ENCODE measurements at regions not wholly inside any gene's neighbourhood (a gene's known extent, or its start where the extent isn't known, plus 50 kb on each side); places are given as distances from the start of the nearest gene placed in this dataset.

DNA sequence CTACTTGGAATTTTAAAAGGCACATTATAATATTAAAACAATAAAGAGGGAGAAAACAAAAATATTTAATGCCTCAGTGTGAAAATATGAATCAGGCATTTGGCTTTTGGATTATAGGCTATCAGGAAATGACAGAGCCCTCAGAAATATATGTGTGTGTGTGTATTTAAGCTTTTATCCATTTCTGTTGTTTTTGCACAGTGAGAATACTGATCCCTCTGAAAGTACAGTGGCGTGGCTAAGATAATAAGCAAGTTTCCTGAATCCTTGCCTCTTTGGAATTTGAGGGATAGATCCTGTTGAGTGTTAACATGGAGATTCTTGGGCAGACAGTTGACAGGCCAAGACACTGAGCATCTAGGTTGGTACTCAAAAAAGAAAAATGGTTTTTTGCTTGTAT is 234.8 kb upstream of the ZBTB20 start:
- Histone ChIP-seq H3K27me3 (ENCODE audit: control insufficient read depth, insufficient read depth, low read length) (no peaks in the 10 kb centered on the region), H3K4me3 (ENCODE audit: low read depth, low read length) (no peak overlapping the region), H3K36me3 (ENCODE audit: control insufficient read depth, insufficient read depth, low read length) (no peaks in the 10 kb centered on the region)
- DNase-seq (ENCODE audit: low read depth) (no peak), FAIRE-seq (no peak)
- TF ChIP-seq, protein P1, sequence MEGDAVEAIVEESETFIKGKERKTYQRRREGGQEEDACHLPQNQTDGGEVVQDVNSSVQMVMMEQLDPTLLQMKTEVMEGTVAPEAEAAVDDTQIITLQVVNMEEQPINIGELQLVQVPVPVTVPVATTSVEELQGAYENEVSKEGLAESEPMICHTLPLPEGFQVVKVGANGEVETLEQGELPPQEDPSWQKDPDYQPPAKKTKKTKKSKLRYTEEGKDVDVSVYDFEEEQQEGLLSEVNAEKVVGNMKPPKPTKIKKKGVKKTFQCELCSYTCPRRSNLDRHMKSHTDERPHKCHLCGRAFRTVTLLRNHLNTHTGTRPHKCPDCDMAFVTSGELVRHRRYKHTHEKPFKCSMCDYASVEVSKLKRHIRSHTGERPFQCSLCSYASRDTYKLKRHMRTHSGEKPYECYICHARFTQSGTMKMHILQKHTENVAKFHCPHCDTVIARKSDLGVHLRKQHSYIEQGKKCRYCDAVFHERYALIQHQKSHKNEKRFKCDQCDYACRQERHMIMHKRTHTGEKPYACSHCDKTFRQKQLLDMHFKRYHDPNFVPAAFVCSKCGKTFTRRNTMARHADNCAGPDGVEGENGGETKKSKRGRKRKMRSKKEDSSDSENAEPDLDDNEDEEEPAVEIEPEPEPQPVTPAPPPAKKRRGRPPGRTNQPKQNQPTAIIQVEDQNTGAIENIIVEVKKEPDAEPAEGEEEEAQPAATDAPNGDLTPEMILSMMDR (IDR thresholded peaks at IDR 0.05; ENCODE audit: insufficient read depth, low read length, severe bottlenecking) = no peak

DNA sequence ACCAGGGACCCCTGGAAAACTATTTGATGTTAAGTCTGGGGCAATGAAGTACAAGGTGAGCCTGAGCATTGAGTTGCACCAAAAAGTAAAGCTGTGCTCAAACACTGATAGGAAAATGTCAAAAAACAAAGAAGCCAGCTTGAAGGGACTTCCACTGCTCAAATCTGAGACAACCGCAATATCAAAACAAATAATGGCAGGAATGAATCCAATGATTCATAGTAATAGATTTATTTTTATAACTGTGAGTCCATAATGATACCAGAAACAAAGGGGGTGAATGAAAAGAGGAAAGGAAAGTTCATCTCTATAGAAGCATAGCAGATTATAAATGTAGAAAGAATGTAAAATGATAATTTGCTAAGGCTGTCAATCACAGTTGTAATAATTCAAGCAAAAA is 237.3 kb upstream of the ZBTB20 start:
- DNase-seq (ENCODE audit: low read depth) (no peak), FAIRE-seq (no peak)
- TF ChIP-seq, protein P1 (IDR thresholded peaks at IDR 0.05; ENCODE audit: insufficient read depth, low read length, severe bottlenecking) = no peak
- Histone ChIP-seq H3K36me3 (ENCODE audit: control insufficient read depth, insufficient read depth, low read length) (no peaks in the 10 kb centered on the region), H3K27me3 (ENCODE audit: control insufficient read depth, insufficient read depth, low read length) (no peaks in the 10 kb centered on the region), H3K4me3 (ENCODE audit: low read depth, low read length) (no peak overlapping the region)

DNA sequence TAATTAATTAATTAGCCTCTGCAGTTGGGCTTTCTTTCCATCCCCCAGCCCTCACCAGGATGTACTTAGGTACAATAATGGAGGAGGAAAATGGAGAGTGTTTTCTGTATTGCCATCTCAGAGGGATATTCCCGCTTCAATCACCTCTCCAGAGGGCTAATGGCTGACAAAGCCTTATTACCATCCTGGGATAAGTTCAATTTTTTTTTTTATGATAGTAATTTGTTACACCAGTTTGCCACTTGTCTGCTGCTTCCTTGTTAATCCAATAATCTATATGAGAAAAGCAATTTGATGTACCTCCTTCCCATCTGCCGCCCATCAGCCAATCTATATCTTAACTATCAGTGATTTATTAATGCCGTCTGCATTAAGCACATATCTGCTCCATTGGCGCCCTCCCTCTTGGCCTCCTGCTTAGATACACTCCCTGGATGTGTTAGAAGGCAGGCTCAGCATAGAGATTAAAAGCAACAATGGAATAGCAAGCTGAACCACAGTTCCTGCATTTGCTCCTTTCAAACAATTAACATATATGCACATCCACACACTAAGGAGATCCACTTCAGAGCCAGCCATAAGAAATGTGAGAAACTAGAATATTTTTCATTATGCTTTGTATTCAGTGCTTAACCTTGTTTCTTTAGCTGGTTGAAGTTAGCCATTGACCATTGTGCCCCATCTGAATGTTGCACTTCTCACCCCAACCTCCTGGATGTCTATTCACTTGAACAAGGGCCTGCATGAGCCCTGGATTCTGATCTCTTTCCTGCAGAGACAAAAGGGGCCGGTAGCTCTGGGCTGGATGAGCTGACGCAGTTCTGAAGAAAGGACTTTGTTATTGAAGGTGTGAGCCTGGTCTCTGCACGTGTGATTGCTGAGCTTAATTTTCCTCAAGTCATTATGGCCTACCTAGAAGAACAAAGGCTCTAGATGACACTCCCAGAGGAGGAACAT is 237.3 kb upstream of the GAP43 start:
- FAIRE-seq (no peak), DNase-seq (ENCODE audit: low read depth) (no peak)
- Histone ChIP-seq H3K36me3 (ENCODE audit: control insufficient read depth, insufficient read depth, low read length) (no peaks in the 10 kb centered on the region), H3K27me3 (ENCODE audit: control insufficient read depth, insufficient read depth, low read length) (no peaks in the 10 kb centered on the region), H3K4me3 (ENCODE audit: low read depth, low read length) (no peak overlapping the region)
- TF ChIP-seq, protein P1 (IDR thresholded peaks at IDR 0.05; ENCODE audit: insufficient read depth, low read length, severe bottlenecking) = no peak

DNA sequence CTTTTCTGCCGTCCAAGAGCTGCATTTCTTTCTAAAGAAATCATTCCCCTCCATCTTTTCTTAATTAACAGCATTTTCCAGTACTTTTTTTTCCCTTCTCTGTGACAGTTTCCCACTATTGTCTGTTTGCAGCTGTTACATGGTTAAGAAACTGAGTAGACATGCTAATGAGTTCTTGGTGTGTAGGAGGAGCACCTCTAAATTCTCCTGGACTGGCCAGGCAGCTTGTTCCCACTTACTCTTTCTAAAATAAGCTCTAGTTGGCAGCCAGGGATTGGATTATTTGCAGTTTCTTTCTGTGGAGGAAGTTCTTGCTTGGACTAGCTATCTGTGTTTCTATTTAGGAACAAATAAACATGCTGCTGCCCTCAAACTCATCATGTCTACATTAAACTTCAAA is 235.1 kb upstream of the GAP43 start:
- TF ChIP-seq, protein P1 (IDR thresholded peaks at IDR 0.05; ENCODE audit: insufficient read depth, low read length, severe bottlenecking) = no peak
- Histone ChIP-seq H3K4me3 (ENCODE audit: low read depth, low read length) (no peak overlapping the region), H3K36me3 (ENCODE audit: control insufficient read depth, insufficient read depth, low read length) (no peaks in the 10 kb centered on the region), H3K27me3 (ENCODE audit: control insufficient read depth, insufficient read depth, low read length) (no peaks in the 10 kb centered on the region)
- no peak for DNase-seq (ENCODE audit: low read depth)
- no peak for FAIRE-seq

DNA sequence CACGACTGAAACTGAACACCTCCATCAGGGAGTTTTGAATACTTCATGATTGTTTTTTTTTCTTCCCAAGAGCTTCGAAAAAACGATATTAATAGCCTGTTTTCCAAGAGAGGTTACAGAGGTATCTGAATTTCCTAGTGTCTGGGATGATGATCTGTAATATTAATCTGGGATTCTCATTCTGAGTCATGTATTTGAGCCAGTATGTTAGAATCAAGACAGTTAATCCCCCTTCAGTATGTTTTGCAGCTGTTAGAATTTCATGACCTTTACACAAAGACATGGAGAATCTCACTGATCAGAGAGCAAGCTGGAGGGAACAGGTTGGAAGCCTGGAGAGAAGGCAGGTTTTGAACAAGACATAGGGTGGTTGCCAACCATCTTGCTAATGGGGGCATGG is 234.5 kb upstream of the GAP43 start:
- Histone ChIP-seq H3K27me3 (ENCODE audit: control insufficient read depth, insufficient read depth, low read length) (no peaks in the 10 kb centered on the region), H3K36me3 (ENCODE audit: control insufficient read depth, insufficient read depth, low read length) (no peaks in the 10 kb centered on the region), H3K4me3 (ENCODE audit: low read depth, low read length) (no peak overlapping the region)
- FAIRE-seq (no peak), DNase-seq (ENCODE audit: low read depth) (no peak)
- TF ChIP-seq, protein P1 (IDR thresholded peaks at IDR 0.05; ENCODE audit: insufficient read depth, low read length, severe bottlenecking) = no peak

Measured in bronchial epithelial cell (primary cell).